H9 (cell line): ENCODE measurements at regions not wholly inside any gene's neighbourhood (a gene's known extent, or its start where the extent isn't known, plus 50 kb on each side); places are given as distances from the start of the nearest gene placed in this dataset.

Experiments used
- DNase-seq: peaks from one replicate; pipeline ENCODE4 v3.0.0-alpha.2; 2017
- H2AFZ ChIP-seq: one replicate; pipeline ENCODE4 v1.6.1; 2013; ENCODE audit warnings: mild to moderate bottlenecking, low read length, control low read depth, moderate library complexity
- H2AK5ac ChIP-seq: 2 replicates; pipeline ENCODE4 v1.6.1; 2013; ENCODE audit warnings: low read length, control low read depth, mixed read lengths; ENCODE audit not compliant: insufficient read length
- H2BK120ac ChIP-seq: one replicate; pipeline ENCODE4 v1.6.1; 2013; ENCODE audit warnings: low read depth, mild to moderate bottlenecking, low read length, control low read depth, inconsistent platforms; ENCODE audit not compliant: poor library complexity, severe bottlenecking
- H2BK12ac ChIP-seq: 2 replicates; pipeline ENCODE4 v1.6.1; 2013; ENCODE audit warnings: low read length, control low read depth, mixed read lengths, low read depth; ENCODE audit not compliant: insufficient read length
- H2BK15ac ChIP-seq: 2 replicates; pipeline ENCODE4 v1.6.1; 2013; ENCODE audit warnings: low read depth, low read length, control low read depth
- H2BK20ac ChIP-seq: one replicate; pipeline ENCODE4 v1.6.1; 2013; ENCODE audit warnings: low read depth, mild to moderate bottlenecking, low read length, control low read depth, inconsistent platforms; ENCODE audit not compliant: poor library complexity, severe bottlenecking
- H2BK5ac ChIP-seq: 2 replicates; pipeline ENCODE4 v1.6.1; 2013; ENCODE audit warnings: low read length, control low read depth, mixed read lengths; ENCODE audit not compliant: insufficient read length
- H3K14ac ChIP-seq: 2 replicates; pipeline ENCODE4 v1.6.1; 2013; ENCODE audit warnings: low read length, control low read depth; ENCODE audit not compliant: insufficient read depth
- H3K18ac ChIP-seq: 2 replicates; pipeline ENCODE4 v1.6.1; 2013; ENCODE audit warnings: low read depth, mild to moderate bottlenecking, mixed read lengths, low read length, control low read depth; ENCODE audit not compliant: insufficient read length
- H3K23ac ChIP-seq: 2 replicates; pipeline ENCODE4 v1.6.1; 2013; ENCODE audit warnings: low read length, control low read depth, mixed read lengths, low read depth; ENCODE audit not compliant: insufficient read length
- H3K23me2 ChIP-seq: 2 replicates; pipeline ENCODE4 v1.6.1; 2013; ENCODE audit warnings: low read depth, mild to moderate bottlenecking, mixed read lengths, low read length, control low read depth; ENCODE audit not compliant: insufficient read length, poor library complexity, severe bottlenecking
- H3K27ac ChIP-seq: 2 replicates; pipeline ENCODE4 v1.5.1; 2013; ENCODE audit warnings: low read length, control low read depth, mixed read lengths, low read depth; ENCODE audit not compliant: insufficient read length
- H3K27me3 ChIP-seq: 2 replicates; pipeline ENCODE4 v1.6.1; 2013; ENCODE audit warnings: low read length, control low read depth, inconsistent platforms; ENCODE audit not compliant: insufficient read depth
- H3K4ac ChIP-seq: 2 replicates; pipeline ENCODE4 v1.6.1; 2013; ENCODE audit warnings: low read depth, mild to moderate bottlenecking, control low read depth, inconsistent platforms, low read length, moderate library complexity
- H3K4me1 ChIP-seq: 2 replicates; pipeline ENCODE4 v1.6.1; 2013; ENCODE audit warnings: low read length, control low read depth, inconsistent platforms; ENCODE audit not compliant: insufficient read depth
- H3K4me2 ChIP-seq: 2 replicates; pipeline ENCODE4 v1.6.1; 2013; ENCODE audit warnings: low read length, control low read depth, mixed read lengths; ENCODE audit not compliant: insufficient read length, insufficient read depth
- H3K56ac ChIP-seq: 2 replicates; pipeline ENCODE4 v1.6.1; 2013; ENCODE audit warnings: low read depth, mild to moderate bottlenecking, mixed read lengths, low read length, control low read depth; ENCODE audit not compliant: insufficient read length
- H3K79me1 ChIP-seq: 2 replicates; pipeline ENCODE4 v1.6.1; 2013; ENCODE audit warnings: low read depth, mild to moderate bottlenecking, moderate library complexity, low read length, control low read depth, inconsistent platforms; ENCODE audit not compliant: insufficient read depth, poor library complexity, severe bottlenecking
- H3K79me2 ChIP-seq: 2 replicates; pipeline ENCODE4 v1.6.1; 2013; ENCODE audit warnings: low read length, control low read depth, inconsistent platforms; ENCODE audit not compliant: insufficient read depth
- H3K9ac ChIP-seq: 2 replicates; pipeline ENCODE4 v1.6.1; 2013; ENCODE audit warnings: low read length, control low read depth, mixed read lengths; ENCODE audit not compliant: insufficient read length; ENCODE audit errors: extremely low read depth
- H3K9me3 ChIP-seq: one replicate; pipeline ENCODE4 v1.6.1; 2013; ENCODE audit warnings: low read depth, low read length, inconsistent platforms; ENCODE audit not compliant: control insufficient read depth
- H3T11ph ChIP-seq: one replicate; pipeline ENCODE4 v1.6.1; 2013; ENCODE audit warnings: mild to moderate bottlenecking, low read length, control low read depth, inconsistent platforms
- H4K20me1 ChIP-seq: one replicate; pipeline ENCODE4 v1.6.1; 2013; ENCODE audit not compliant: control insufficient read depth, insufficient read length, insufficient read depth
- H4K5ac ChIP-seq: 2 replicates; pipeline ENCODE4 v1.6.1; 2013; ENCODE audit warnings: low read depth, mild to moderate bottlenecking, mixed read lengths, low read length, control low read depth; ENCODE audit not compliant: insufficient read length
- H4K8ac ChIP-seq: replicated peaks from 2 replicates; pipeline ENCODE4 v1.6.1; 2013; ENCODE audit warnings: low read length, control low read depth, mixed read lengths, low read depth; ENCODE audit not compliant: insufficient read length
- H4K91ac ChIP-seq: 2 replicates; pipeline ENCODE4 v1.6.1; 2013; ENCODE audit warnings: low read depth, mild to moderate bottlenecking, moderate library complexity, mixed read lengths, low read length, control low read depth; ENCODE audit not compliant: insufficient read length
- H3K27ac Mint-ChIP-seq, 3 experiments: 2 replicates in 2 of 3; 3 replicates in 1 of 3; pipeline ENCODE4 v1.8.0; 2020 to 2021; ENCODE audit warnings: mixed read lengths in 3 of 3, mild to moderate bottlenecking in 1 of 3, moderate library complexity in 1 of 3
- H3K27me3 Mint-ChIP-seq: 2 replicates; pipeline ENCODE4 v1.8.0; 2021; ENCODE audit warnings: low read depth, mild to moderate bottlenecking, moderate library complexity, mixed read lengths
- H3K36me3 Mint-ChIP-seq, 3 experiments: 2 replicates in 2 of 3; 3 replicates in 1 of 3; pipeline ENCODE4 v1.8.0; 2020 to 2021; ENCODE audit warnings: low read depth in 3 of 3, mixed read lengths in 3 of 3; ENCODE audit not compliant: insufficient read depth in 1 of 3
- H3K4me1 Mint-ChIP-seq, 2 experiments: 2 replicates each; pipeline ENCODE4 v1.8.0; 2020; ENCODE audit warnings: mixed read lengths in 2 of 2
- H3K4me3 Mint-ChIP-seq, 2 experiments: 2 replicates in 1 of 2; 3 replicates in 1 of 2; pipeline ENCODE4 v1.8.0; 2020 to 2021; ENCODE audit warnings: mild to moderate bottlenecking in 2 of 2, mixed read lengths in 2 of 2, moderate library complexity in 1 of 2
- H3K9me3 Mint-ChIP-seq, 2 experiments: 2 replicates in 1 of 2; 3 replicates in 1 of 2; pipeline ENCODE4 v1.8.0; 2020; ENCODE audit warnings: mild to moderate bottlenecking in 2 of 2, mixed read lengths in 2 of 2, moderate library complexity in 1 of 2
- CTCF ChIP-seq: fragments of 200-600 bp; sonication (generic); conservative IDR thresholded peaks from 3 replicates; pipeline ENCODE4 v1.8.0; 2021; ENCODE audit warnings: antibody characterized with exemption, mild to moderate bottlenecking

- H2AK5ac ChIP-seq = no peak overlapping the region
Observed at GRCh38 chr1:83808536-83808935, 190.4 kb downstream of the TTLL7 start.

More at GRCh38 chr1:83808536-83808935, 190.4 kb downstream of the TTLL7 start:
- Mint-ChIP-seq H3K9me3 (no peaks in the 10 kb centered on the region; a peak in 1 of 5 replicates), H3K27me3 (no peaks in the 10 kb centered on the region), H3K27ac (no peak overlapping the region), H3K4me1 (peaks cover 3 to 4% of the 10 kb centered on the region in 2 experiments; a peak in 2 of 4 replicates), H3K4me3 (no peak overlapping the region), H3K36me3 (no peaks in the 10 kb centered on the region)
- H2BK20ac ChIP-seq = no peak overlapping the region
- H3K4ac ChIP-seq = no peak overlapping the region
- H3K23ac ChIP-seq = no peak overlapping the region
- no peak overlapping the region for H3K56ac ChIP-seq
- H3K79me1 ChIP-seq = no peaks in the 10 kb centered on the region
- no peak overlapping the region for H3K9ac ChIP-seq
- H3K4me2 ChIP-seq = no peak overlapping the region
- no peaks in the 10 kb centered on the region for H3K9me3 ChIP-seq
- H3K27me3 ChIP-seq = no peaks in the 10 kb centered on the region
- no peaks in the 10 kb centered on the region for H3K23me2 ChIP-seq
- no peak overlapping the region for H4K91ac ChIP-seq
- no peak overlapping the region for H2BK120ac ChIP-seq
- H3K4me1 ChIP-seq = no peaks in the 10 kb centered on the region
- no peak overlapping the region for H2AFZ ChIP-seq
- H2BK15ac ChIP-seq = no peak overlapping the region
- H3K18ac ChIP-seq = no peak overlapping the region
- no peak overlapping the region for H3T11ph ChIP-seq
- no peaks in the 10 kb centered on the region for H4K20me1 ChIP-seq
- H3K14ac ChIP-seq = no peak overlapping the region
- H3K79me2 ChIP-seq = no peaks in the 10 kb centered on the region
- H2BK5ac ChIP-seq = no peak overlapping the region
- H4K5ac ChIP-seq = no peak overlapping the region
- TF ChIP-seq CTCF = no peak
- no peak overlapping the region for H4K8ac ChIP-seq
- no peak for DNase-seq
- no peak overlapping the region for H3K27ac ChIP-seq
- no peak overlapping the region for H2BK12ac ChIP-seq
